ENCODE measurements at regions not wholly inside any gene's neighbourhood (a gene's known extent, or its start where the extent isn't known, plus 50 kb on each side); places are given as distances from the start of the nearest gene placed in this dataset.

DNA sequence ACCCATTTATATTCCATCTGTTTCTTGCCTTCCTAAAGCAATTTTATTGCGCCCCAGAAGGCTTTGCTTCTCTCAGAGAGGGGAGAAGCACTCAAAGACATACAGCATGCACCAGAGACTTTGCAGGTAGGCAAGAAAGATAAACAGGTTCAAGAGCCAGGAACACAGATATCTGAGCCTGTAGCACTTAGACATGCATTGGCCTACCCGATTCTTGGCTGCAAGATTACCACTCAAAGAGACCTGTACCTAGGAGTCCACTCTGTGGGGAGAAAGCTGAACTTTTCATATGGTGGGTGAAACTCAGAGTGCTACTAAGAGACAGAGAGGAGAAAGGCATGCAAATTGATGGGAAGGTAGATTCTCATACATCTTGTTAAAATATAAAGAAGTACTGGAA is 609.4 kb upstream of the PKN2 start:
- TF ChIP-seq POLR2AphosphoS5 (IDR thresholded peaks at IDR 0.05) (no peak), POLR2A (IDR thresholded peaks at IDR 0.05) (no peak), EP300 (IDR thresholded peaks at IDR 0.05; ENCODE audit: low read depth) (no peak)
- TF ChIP-seq, protein P1, sequence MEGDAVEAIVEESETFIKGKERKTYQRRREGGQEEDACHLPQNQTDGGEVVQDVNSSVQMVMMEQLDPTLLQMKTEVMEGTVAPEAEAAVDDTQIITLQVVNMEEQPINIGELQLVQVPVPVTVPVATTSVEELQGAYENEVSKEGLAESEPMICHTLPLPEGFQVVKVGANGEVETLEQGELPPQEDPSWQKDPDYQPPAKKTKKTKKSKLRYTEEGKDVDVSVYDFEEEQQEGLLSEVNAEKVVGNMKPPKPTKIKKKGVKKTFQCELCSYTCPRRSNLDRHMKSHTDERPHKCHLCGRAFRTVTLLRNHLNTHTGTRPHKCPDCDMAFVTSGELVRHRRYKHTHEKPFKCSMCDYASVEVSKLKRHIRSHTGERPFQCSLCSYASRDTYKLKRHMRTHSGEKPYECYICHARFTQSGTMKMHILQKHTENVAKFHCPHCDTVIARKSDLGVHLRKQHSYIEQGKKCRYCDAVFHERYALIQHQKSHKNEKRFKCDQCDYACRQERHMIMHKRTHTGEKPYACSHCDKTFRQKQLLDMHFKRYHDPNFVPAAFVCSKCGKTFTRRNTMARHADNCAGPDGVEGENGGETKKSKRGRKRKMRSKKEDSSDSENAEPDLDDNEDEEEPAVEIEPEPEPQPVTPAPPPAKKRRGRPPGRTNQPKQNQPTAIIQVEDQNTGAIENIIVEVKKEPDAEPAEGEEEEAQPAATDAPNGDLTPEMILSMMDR (IDR thresholded peaks at IDR 0.05): no peak
- Histone ChIP-seq H3K27ac (no peak overlapping the region), H3K36me3 (no peaks in the 10 kb centered on the region), H3K27me3 (no peaks in the 10 kb centered on the region), H3K4me3 (no peak overlapping the region), H3K4me1 (no peaks in the 10 kb centered on the region), H3K9me3 (no peaks in the 10 kb centered on the region)
- intact Hi-C loops (cut with DNase I; ENCODE audit: low total_unique reads) (no loop called here), in situ Hi-C loops (cut with MboI; ENCODE audit: low pct_ligation_motif_present in 1 of 4, low pct_unique_long_range_greater_than_20kb in 1 of 4, low sequenced_read_pairs in 3 of 4) (loop anchor here in 2 of 4 donors (25.0 kb wide), 2 partner anchors 762 to 787 kb away; no protein-coding TSS in a partner anchor)
- DNase-seq: no peak
- 40 to 98% methylated on average over 1 to 2 of the region's 2 CpGs for WGBS, 2 donors (ENCODE audit: low coverage in 1 of 2)

DNA sequence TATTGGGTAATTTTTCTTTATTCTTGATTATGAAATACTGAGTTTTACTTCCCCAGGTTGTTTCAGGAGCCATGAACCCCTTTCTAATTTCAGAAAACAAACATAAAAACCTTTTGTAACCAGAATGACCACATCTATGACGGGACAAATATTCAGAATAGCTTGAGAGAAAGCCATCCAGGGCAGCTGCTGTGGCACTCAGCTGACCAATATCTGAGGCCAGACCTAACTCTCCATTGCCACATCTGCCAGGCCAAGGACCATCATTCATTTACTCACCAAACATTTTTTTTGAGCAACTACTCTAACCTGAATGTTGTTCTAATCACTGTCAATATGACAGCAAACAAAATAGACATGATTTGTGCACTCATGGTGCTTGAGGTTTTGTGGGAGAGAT is 608.3 kb upstream of the PKN2 start:
- in situ Hi-C loops (cut with MboI; ENCODE audit: low pct_ligation_motif_present in 1 of 4, low pct_unique_long_range_greater_than_20kb in 1 of 4, low sequenced_read_pairs in 3 of 4) (no loop called here), intact Hi-C loops (cut with DNase I; ENCODE audit: low total_unique reads) (no loop called here)
- Histone ChIP-seq H3K36me3 (no peaks in the 10 kb centered on the region), H3K27ac (no peak overlapping the region), H3K9me3 (no peaks in the 10 kb centered on the region), H3K27me3 (no peaks in the 10 kb centered on the region), H3K4me3 (no peak overlapping the region), H3K4me1 (no peaks in the 10 kb centered on the region)
- TF ChIP-seq POLR2AphosphoS5 (IDR thresholded peaks at IDR 0.05) (no peak), POLR2A (IDR thresholded peaks at IDR 0.05) (no peak), EP300 (IDR thresholded peaks at IDR 0.05; ENCODE audit: low read depth) (no peak)
- TF ChIP-seq, protein P1 (IDR thresholded peaks at IDR 0.05): no peak
- no peak for DNase-seq
- 69 to 83% methylated on average over 1 of the region's 1 CpG for WGBS, 2 donors (ENCODE audit: low coverage in 1 of 2)

DNA sequence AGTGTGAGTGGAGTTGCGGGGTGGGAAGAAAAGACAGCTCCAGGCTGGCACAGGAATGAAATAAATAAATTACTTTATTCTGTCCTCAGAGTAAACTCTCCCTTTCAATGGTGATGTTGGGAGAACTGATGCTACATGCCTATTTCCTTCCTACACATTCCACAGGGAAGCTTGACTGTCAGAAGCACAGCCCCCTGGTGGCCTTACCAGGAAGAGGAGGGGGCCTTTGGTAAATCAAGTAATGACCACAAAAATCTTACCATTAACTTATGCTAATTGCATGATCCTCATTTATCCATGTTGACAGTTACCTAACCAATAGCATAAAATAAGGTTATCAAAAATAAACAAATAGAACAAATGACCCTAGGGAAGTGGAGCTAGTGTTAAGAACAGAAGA is 605.0 kb upstream of the PKN2 start:
- DNase-seq: no peak

DNA sequence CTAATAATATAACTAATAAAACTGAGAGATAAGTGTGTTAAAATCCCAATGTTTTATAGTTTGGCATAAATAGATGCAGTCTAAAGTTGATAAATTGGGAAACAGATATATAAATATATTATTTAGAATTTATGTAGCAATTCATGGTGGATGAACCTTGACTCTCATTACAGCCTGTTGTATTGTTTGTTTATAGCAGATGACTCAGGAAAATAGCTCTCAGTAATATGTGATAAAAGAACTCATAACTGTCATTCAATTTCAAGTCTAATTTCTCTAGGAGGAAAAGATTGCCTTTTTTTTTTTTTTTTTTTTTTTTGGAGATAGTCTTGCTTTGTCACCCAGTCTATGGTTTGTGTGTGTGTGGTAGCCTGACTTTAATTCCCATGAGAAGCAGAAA is 603.2 kb upstream of the PKN2 start:
- Histone ChIP-seq H3K27ac (no peak overlapping the region), H3K9me3 (peaks cover 0 to 3% of the 10 kb centered on the region in 2 donors), H3K4me3 (no peak overlapping the region), H3K27me3 (no peaks in the 10 kb centered on the region), H3K4me1 (no peaks in the 10 kb centered on the region), H3K36me3 (no peaks in the 10 kb centered on the region)
- no peak for DNase-seq
- no peak for TF ChIP-seq POLR2AphosphoS5 (IDR thresholded peaks at IDR 0.05)
- TF ChIP-seq EP300 (IDR thresholded peaks at IDR 0.05; ENCODE audit: low read depth): no peak
- TF ChIP-seq, protein P1 (IDR thresholded peaks at IDR 0.05): no peak
- no peak for TF ChIP-seq POLR2A (IDR thresholded peaks at IDR 0.05)
- intact Hi-C loops (cut with DNase I; ENCODE audit: low total_unique reads): no loop called here
- in situ Hi-C loops (cut with MboI; ENCODE audit: low pct_ligation_motif_present in 1 of 4, low pct_unique_long_range_greater_than_20kb in 1 of 4, low sequenced_read_pairs in 3 of 4): no loop called here

More for the DNA sequence above, 605.0 kb upstream of the PKN2 start:
- no peak overlapping the region for H3K4me3 ChIP-seq
- H3K27ac ChIP-seq: no peak overlapping the region
- WGBS, 2 donors (ENCODE audit: low coverage in 1 of 2): 100% methylated on average over 1 of the region's 1 CpG; no CpG with 5 or more reads in 1 of the 2 donors
- no peaks in the 10 kb centered on the region for H3K9me3 ChIP-seq
- intact Hi-C loops (cut with DNase I; ENCODE audit: low total_unique reads): no loop called here
- in situ Hi-C loops (cut with MboI; ENCODE audit: low pct_ligation_motif_present in 1 of 4, low pct_unique_long_range_greater_than_20kb in 1 of 4, low sequenced_read_pairs in 3 of 4): no loop called here
- TF ChIP-seq, protein P1 (IDR thresholded peaks at IDR 0.05): no peak
- no peak for TF ChIP-seq POLR2AphosphoS5 (IDR thresholded peaks at IDR 0.05)
- TF ChIP-seq EP300 (IDR thresholded peaks at IDR 0.05; ENCODE audit: low read depth): no peak
- H3K27me3 ChIP-seq: no peaks in the 10 kb centered on the region
- no peaks in the 10 kb centered on the region for H3K4me1 ChIP-seq
- H3K36me3 ChIP-seq: no peaks in the 10 kb centered on the region
